Peyer's patch (tissue), 4 donors: ENCODE measurements at regions not wholly inside any gene's neighbourhood (a gene's known extent, or its start where the extent isn't known, plus 50 kb on each side); places are given as distances from the start of the nearest gene placed in this dataset.

ENCODE experiments used
- DNase-seq, 3 donors: peaks; one replicate each; pipeline ENCODE4 v3.0.0-alpha.2; 2017 to 2019
- H3K27ac ChIP-seq, 4 donors: fragments of 200-600 bp; sonication (generic); one replicate each; pipeline ENCODE4 v1.5.1; 2016 to 2019
- H3K27me3 ChIP-seq, 2 donors: fragments of 200-600 bp; sonication (generic); one replicate each; pipeline ENCODE4 v1.5.1; 2019
- H3K36me3 ChIP-seq, 3 donors: fragments of 200-600 bp; sonication (generic); one replicate each; pipeline ENCODE4 v1.5.1; 2016 to 2019
- H3K4me1 ChIP-seq, 4 donors: fragments of 200-600 bp; sonication (generic); one replicate each; pipeline ENCODE4 v1.5.1; 2016 to 2019
- H3K4me3 ChIP-seq, 4 donors: fragments of 200-600 bp; sonication (generic); 1 replicate in 3 of 4; 2 replicates in 1 of 4; pipeline ENCODE4 v1.5.1; 2016 to 2019; ENCODE audit warnings: mild to moderate bottlenecking in 1 of 4
- H3K9me3 ChIP-seq, 4 donors: fragments of 200-600 bp; sonication (generic); one replicate each; pipeline ENCODE4 v1.5.1; 2016 to 2019; ENCODE audit warnings: mild to moderate bottlenecking in 1 of 4
- CTCF ChIP-seq, 6 experiments: fragments of 450-650 bp in 4 of 6; fragments of 200-600 bp in 2 of 6; sonication (generic) in 1 of 6; IDR thresholded peaks; one replicate each; pipeline ENCODE4 v1.5.1; 2017 to 2019; ENCODE audit warnings: antibody characterized with exemption in 6 of 6, mild to moderate bottlenecking in 3 of 6, moderate library complexity in 1 of 6
- POLR2A ChIP-seq, 2 donors: fragments of 450-650 bp; IDR thresholded peaks; one replicate each; pipeline ENCODE4 v1.5.1; 2017; ENCODE audit warnings: antibody characterized with exemption in 2 of 2, mild to moderate bottlenecking in 2 of 2, moderate library complexity in 2 of 2

DNA sequence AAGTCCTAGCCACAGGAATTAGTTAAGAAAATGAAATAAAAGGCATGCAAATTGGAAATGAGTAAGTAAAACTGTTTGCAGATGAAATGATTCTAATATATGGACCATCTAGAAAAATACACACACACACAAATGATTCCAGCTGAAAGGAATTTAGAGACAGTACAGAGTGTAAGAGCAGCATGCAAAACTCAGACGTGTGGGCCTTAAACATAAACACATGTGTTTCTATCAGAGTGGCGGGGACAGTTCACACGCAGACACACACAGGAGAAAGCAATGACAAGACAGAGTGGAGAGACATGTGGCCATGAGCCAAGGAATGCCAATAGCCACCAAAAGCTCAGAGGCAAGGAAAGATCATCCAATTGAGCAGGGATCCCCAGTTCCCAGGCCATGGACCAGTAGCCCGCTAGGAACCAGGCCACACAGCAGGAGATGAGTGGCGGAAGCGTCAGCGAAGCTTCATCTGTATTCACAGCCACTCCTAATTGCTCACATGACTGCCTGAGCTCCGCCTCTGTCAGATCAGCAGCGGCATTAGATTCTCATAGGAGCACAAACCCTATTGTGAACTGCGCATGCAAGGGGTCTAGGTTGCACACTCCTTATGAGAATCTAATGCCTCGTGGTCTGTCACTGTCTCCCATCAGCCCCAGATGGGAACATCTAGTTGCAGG lies 155.4 kb downstream of the ARL4C start:
- Histone ChIP-seq H3K36me3 (no peaks in the 10 kb centered on the region), H3K27me3 (no peaks in the 10 kb centered on the region), H3K9me3 (no peaks in the 10 kb centered on the region), H3K4me3 (no peak overlapping the region), H3K27ac (no peak overlapping the region), H3K4me1 (no peaks in the 10 kb centered on the region)
- no peak for TF ChIP-seq POLR2A (IDR thresholded peaks at IDR 0.05)
- TF ChIP-seq CTCF (IDR thresholded peaks at IDR 0.05), result no peak
- no peak for DNase-seq

DNA sequence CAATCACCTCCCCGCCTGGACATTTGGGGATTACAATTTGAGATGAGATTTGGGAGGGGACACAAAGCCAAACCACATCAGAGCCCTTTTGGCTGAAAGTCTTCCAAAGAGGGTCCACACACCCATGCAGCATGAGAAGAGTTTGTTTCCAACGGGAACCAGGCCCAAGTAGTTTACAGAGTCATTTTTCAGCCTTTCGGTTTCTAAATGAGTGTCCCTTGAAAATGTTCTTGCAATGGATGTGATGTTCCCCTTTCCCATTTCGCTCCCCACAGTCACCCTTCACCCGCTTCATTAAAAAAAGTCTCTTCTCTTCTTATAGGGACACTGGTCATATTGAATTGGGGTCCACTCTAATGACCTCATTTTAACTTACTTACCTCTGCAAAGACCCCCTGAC lies 157.4 kb downstream of the ARL4C start:
- DNase-seq, result no peak
- TF ChIP-seq POLR2A (IDR thresholded peaks at IDR 0.05) (no peak), CTCF (IDR thresholded peaks at IDR 0.05) (no peak)
- Histone ChIP-seq H3K27ac (peak overlapping the region in 2 of 4 donors; percentile 25 to 51), H3K36me3 (no peaks in the 10 kb centered on the region), H3K4me3 (no peak overlapping the region), H3K4me1 (no peaks in the 10 kb centered on the region), H3K27me3 (no peaks in the 10 kb centered on the region), H3K9me3 (no peaks in the 10 kb centered on the region)

DNA sequence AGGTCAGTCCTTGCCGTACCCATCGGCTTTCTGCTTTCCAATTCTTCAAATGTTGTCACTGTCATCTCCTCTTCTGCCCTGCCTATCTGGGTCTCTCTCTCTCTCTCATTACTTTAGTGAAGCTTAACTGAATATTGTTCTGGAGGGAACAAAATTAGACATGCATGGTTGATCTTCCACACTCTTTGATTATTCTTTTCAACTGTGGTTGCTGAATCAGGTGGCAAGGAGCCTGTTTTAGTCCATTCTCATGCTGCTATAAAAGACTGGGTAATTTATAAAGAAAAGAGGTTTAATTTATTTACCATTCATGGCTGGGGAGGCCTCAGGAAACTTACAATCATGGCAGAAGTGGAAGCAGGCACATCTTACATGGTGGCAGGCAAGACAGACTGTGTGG lies 157.9 kb downstream of the ARL4C start:
- Histone ChIP-seq H3K27me3 (no peaks in the 10 kb centered on the region), H3K36me3 (no peaks in the 10 kb centered on the region), H3K4me3 (no peak overlapping the region), H3K9me3 (no peaks in the 10 kb centered on the region), H3K27ac (peak overlapping the region in 2 of 4 donors; percentile 25 to 51), H3K4me1 (no peaks in the 10 kb centered on the region)
- TF ChIP-seq CTCF (IDR thresholded peaks at IDR 0.05) (no peak), POLR2A (IDR thresholded peaks at IDR 0.05) (no peak)
- no peak for DNase-seq

- H3K4me1 ChIP-seq, result no peaks in the 10 kb centered on the region
- TF ChIP-seq POLR2A (IDR thresholded peaks at IDR 0.05) (no peak), CTCF (IDR thresholded peaks at IDR 0.05) (no peak)
- peak overlapping the region in 3 of 4 donors; percentile 13 to 64 (median 64) for H3K27ac ChIP-seq
- no peak overlapping the region for H3K4me3 ChIP-seq
- peak; percentile 40 to 83 (median 61) for DNase-seq
- H3K27me3 ChIP-seq, result no peaks in the 10 kb centered on the region
- H3K9me3 ChIP-seq, result no peaks in the 10 kb centered on the region
- H3K36me3 ChIP-seq, result no peaks in the 10 kb centered on the region
These were observed 161.1 kb downstream of the ARL4C start for GRCh38 chr2:234335661-234336228.

DNA sequence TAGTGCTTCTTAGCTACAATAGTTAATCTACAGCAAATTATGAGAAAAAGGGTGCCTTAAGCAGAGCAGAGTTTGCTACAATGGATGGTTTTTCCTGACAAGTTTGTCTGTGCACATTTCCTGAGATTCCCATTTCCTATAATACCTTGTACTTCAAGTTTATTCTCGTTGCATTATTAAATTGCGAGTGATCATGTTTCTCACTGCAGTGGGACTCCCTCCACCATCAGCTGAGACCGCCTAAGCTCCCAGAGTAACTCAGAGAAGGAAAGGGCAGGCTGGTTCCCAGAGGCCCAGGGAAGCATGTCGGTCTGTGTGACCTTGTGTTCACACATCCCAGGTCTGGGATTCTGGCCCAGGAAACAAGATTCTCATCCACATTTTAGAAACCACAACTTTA lies 162.1 kb downstream of the ARL4C start:
- H3K4me1 ChIP-seq, result no peaks in the 10 kb centered on the region
- no peak for TF ChIP-seq CTCF (IDR thresholded peaks at IDR 0.05)
- no peak for TF ChIP-seq POLR2A (IDR thresholded peaks at IDR 0.05)
- no peaks in the 10 kb centered on the region for H3K27me3 ChIP-seq
- no peak for DNase-seq
- no peaks in the 10 kb centered on the region for H3K9me3 ChIP-seq
- no peaks in the 10 kb centered on the region for H3K36me3 ChIP-seq
- no peak overlapping the region for H3K4me3 ChIP-seq
- peak overlapping the region in 1 of 4 donors; percentile 64 for H3K27ac ChIP-seq
